Vagina (tissue), 2 donors: ENCODE measurements at regions not wholly inside any gene's neighbourhood (a gene's known extent, or its start where the extent isn't known, plus 50 kb on each side); places are given as distances from the start of the nearest gene placed in this dataset.

Source experiments
- DNase-seq, 2 donors: peaks; one replicate each; pipeline ENCODE4 v3.0.0-alpha.2; 2017; ENCODE audit errors: extremely low spot score in 2 of 2
- H3K27ac ChIP-seq: fragments of 200-600 bp; sonication (generic); one replicate; pipeline ENCODE4 v1.5.1; 2019
- H3K27me3 ChIP-seq: fragments of 200-600 bp; sonication (generic); one replicate; pipeline ENCODE4 v1.5.1; 2019
- H3K36me3 ChIP-seq, 2 donors: fragments of 200-600 bp; sonication (generic); one replicate each; pipeline ENCODE4 v1.5.1; 2017 to 2019
- H3K4me1 ChIP-seq: fragments of 200-600 bp; sonication (generic); one replicate; pipeline ENCODE4 v1.5.1; 2019
- H3K4me3 ChIP-seq, 2 donors: fragments of 200-600 bp; sonication (generic); 1 replicate in 1 of 2; 2 replicates in 1 of 2; pipeline ENCODE4 v1.5.1; 2016 to 2019
- H3K9me3 ChIP-seq: fragments of 200-600 bp; sonication (generic); one replicate; pipeline ENCODE4 v1.5.1; 2019
- CTCF ChIP-seq, 3 experiments: fragments of 450-650 bp in 2 of 3; fragments of 200-600 bp in 1 of 3; sonication (generic) in 1 of 3; IDR thresholded peaks; one replicate each; pipeline ENCODE4 v1.5.1; 2017 to 2019; ENCODE audit warnings: antibody characterized with exemption in 3 of 3, mild to moderate bottlenecking in 2 of 3, moderate library complexity in 2 of 3
- POLR2A ChIP-seq, 2 donors: fragments of 450-650 bp; IDR thresholded peaks; one replicate each; pipeline ENCODE4 v1.6.1; 2017; ENCODE audit warnings: antibody characterized with exemption in 2 of 2, mild to moderate bottlenecking in 2 of 2, moderate library complexity in 2 of 2
- POLR2AphosphoS5 ChIP-seq, 2 donors: sonication (generic); formaldehyde crosslinking; IDR thresholded peaks; one replicate each; pipeline ENCODE4 v1.9.0; 2017; ENCODE audit warnings: antibody characterized with exemption in 2 of 2, mild to moderate bottlenecking in 2 of 2, low read depth in 1 of 2; ENCODE audit not compliant: insufficient read depth in 1 of 2
- intact Hi-C: fragments of 100-400 bp; cut with DNase I; formaldehyde crosslinking; loops from one replicate; pipeline ENCODE4 v1.15.1; 2023

- no peak for TF ChIP-seq POLR2AphosphoS5 (IDR thresholded peaks at IDR 0.05; ENCODE audit: insufficient read depth in 1 of 2, low read depth in 1 of 2)
- no peak for TF ChIP-seq POLR2A (IDR thresholded peaks at IDR 0.05)
- TF ChIP-seq CTCF (IDR thresholded peaks at IDR 0.05): no peak
- Histone ChIP-seq H3K9me3 (no peaks in the 10 kb centered on the region), H3K4me1 (no peaks in the 10 kb centered on the region), H3K4me3 (no peak overlapping the region), H3K27ac (no peak overlapping the region), H3K36me3 (no peaks in the 10 kb centered on the region), H3K27me3 (no peaks in the 10 kb centered on the region)
- DNase-seq: no peak
- intact Hi-C loops: no loop called here
Observed at GRCh38 chr4:160880180-160880579, 1283.6 kb downstream of the FSTL5 start.

GRCh38 chr4:160887668-160888067 lies 1276.1 kb downstream of the FSTL5 start:
- Histone ChIP-seq H3K36me3 (no peaks in the 10 kb centered on the region), H3K4me3 (no peak overlapping the region), H3K27me3 (no peaks in the 10 kb centered on the region), H3K9me3 (no peaks in the 10 kb centered on the region), H3K27ac (no peak overlapping the region), H3K4me1 (no peaks in the 10 kb centered on the region)
- TF ChIP-seq POLR2A (IDR thresholded peaks at IDR 0.05): no peak
- no peak for TF ChIP-seq POLR2AphosphoS5 (IDR thresholded peaks at IDR 0.05; ENCODE audit: insufficient read depth in 1 of 2, low read depth in 1 of 2)
- TF ChIP-seq CTCF (IDR thresholded peaks at IDR 0.05): no peak
- intact Hi-C loops: no loop called here
- DNase-seq: no peak

GRCh38 chr4:160894128-160894527 lies 1269.7 kb downstream of the FSTL5 start:
- H3K9me3 ChIP-seq: no peaks in the 10 kb centered on the region
- H3K4me3 ChIP-seq: no peak overlapping the region
- DNase-seq: no peak
- H3K27me3 ChIP-seq: no peaks in the 10 kb centered on the region
- no peaks in the 10 kb centered on the region for H3K36me3 ChIP-seq
- no peak overlapping the region for H3K27ac ChIP-seq
- H3K4me1 ChIP-seq: no peaks in the 10 kb centered on the region
- intact Hi-C loops: no loop called here
- TF ChIP-seq CTCF (IDR thresholded peaks at IDR 0.05) (no peak), POLR2A (IDR thresholded peaks at IDR 0.05) (no peak), POLR2AphosphoS5 (IDR thresholded peaks at IDR 0.05; ENCODE audit: insufficient read depth in 1 of 2, low read depth in 1 of 2) (no peak)

- H3K27ac ChIP-seq: no peak overlapping the region
- intact Hi-C loops: no loop called here
- H3K36me3 ChIP-seq: no peaks in the 10 kb centered on the region
- no peaks in the 10 kb centered on the region for H3K27me3 ChIP-seq
- H3K9me3 ChIP-seq: no peaks in the 10 kb centered on the region
- DNase-seq: no peak
- no peaks in the 10 kb centered on the region for H3K4me1 ChIP-seq
- H3K4me3 ChIP-seq: no peak overlapping the region
- TF ChIP-seq POLR2AphosphoS5 (IDR thresholded peaks at IDR 0.05; ENCODE audit: insufficient read depth in 1 of 2, low read depth in 1 of 2): no peak
- no peak for TF ChIP-seq CTCF (IDR thresholded peaks at IDR 0.05)
- TF ChIP-seq POLR2A (IDR thresholded peaks at IDR 0.05): no peak
Observed at GRCh38 chr4:160894809-160895208, 1269.0 kb downstream of the FSTL5 start.

- DNase-seq: no peak
Observed at GRCh38 chr4:160927311-160927710, 1236.5 kb downstream of the FSTL5 start.

More at GRCh38 chr4:160927311-160927710, 1236.5 kb downstream of the FSTL5 start:
- Histone ChIP-seq H3K4me3 (no peak overlapping the region), H3K4me1 (no peaks in the 10 kb centered on the region), H3K27me3 (no peaks in the 10 kb centered on the region), H3K36me3 (no peaks in the 10 kb centered on the region), H3K9me3 (no peaks in the 10 kb centered on the region), H3K27ac (no peak overlapping the region)
- TF ChIP-seq CTCF (IDR thresholded peaks at IDR 0.05) (no peak), POLR2AphosphoS5 (IDR thresholded peaks at IDR 0.05; ENCODE audit: insufficient read depth in 1 of 2, low read depth in 1 of 2) (no peak), POLR2A (IDR thresholded peaks at IDR 0.05) (no peak)
- intact Hi-C loops: no loop called here
